Effector memory CD8-positive, alpha-beta T cell (primary cell): ENCODE measurements at regions not wholly inside any gene's neighbourhood (a gene's known extent, or its start where the extent isn't known, plus 50 kb on each side); places are given as distances from the start of the nearest gene placed in this dataset.
"Not testable (repeated sequence)": the region's sequence is repeated elsewhere in the genome, so short reads cannot be mapped to it uniquely, and the experiment has no call there.

Source experiments
- ATAC-seq: fragments of 150-1000 bp; cut with Tn5 transposase; replicated peaks from 2 replicates; pipeline ENCODE4 v1.10.0; 2021; ENCODE audit warnings: mild to moderate bottlenecking, moderate library complexity
- DNase-seq, 3 experiments: peaks; one replicate each; pipeline ENCODE4 v3.0.0; 2021
- H3K27ac Mint-ChIP-seq, 2 donors: one replicate each; pipeline ENCODE4 v1.8.0; 2022; ENCODE audit warnings: mild to moderate bottlenecking in 2 of 2, mixed read lengths in 2 of 2, moderate library complexity in 2 of 2
- H3K27me3 Mint-ChIP-seq, 2 donors: one replicate each; pipeline ENCODE4 v1.8.0; 2022; ENCODE audit warnings: mixed read lengths in 2 of 2
- H3K36me3 Mint-ChIP-seq: one replicate; pipeline ENCODE4 v1.8.0; 2022; ENCODE audit warnings: mild to moderate bottlenecking, moderate library complexity, mixed read lengths; ENCODE audit not compliant: insufficient read depth
- H3K4me1 Mint-ChIP-seq, 2 donors: one replicate each; pipeline ENCODE4 v1.8.0; 2022; ENCODE audit warnings: low read depth in 2 of 2, mixed read lengths in 2 of 2
- H3K4me3 Mint-ChIP-seq, 2 donors: one replicate each; pipeline ENCODE4 v1.8.0; 2022; ENCODE audit warnings: mild to moderate bottlenecking in 2 of 2, mixed read lengths in 2 of 2, moderate library complexity in 2 of 2
- H3K9me3 Mint-ChIP-seq, 2 donors: one replicate each; pipeline ENCODE4 v1.8.0; 2022; ENCODE audit warnings: mixed read lengths in 2 of 2

DNA sequence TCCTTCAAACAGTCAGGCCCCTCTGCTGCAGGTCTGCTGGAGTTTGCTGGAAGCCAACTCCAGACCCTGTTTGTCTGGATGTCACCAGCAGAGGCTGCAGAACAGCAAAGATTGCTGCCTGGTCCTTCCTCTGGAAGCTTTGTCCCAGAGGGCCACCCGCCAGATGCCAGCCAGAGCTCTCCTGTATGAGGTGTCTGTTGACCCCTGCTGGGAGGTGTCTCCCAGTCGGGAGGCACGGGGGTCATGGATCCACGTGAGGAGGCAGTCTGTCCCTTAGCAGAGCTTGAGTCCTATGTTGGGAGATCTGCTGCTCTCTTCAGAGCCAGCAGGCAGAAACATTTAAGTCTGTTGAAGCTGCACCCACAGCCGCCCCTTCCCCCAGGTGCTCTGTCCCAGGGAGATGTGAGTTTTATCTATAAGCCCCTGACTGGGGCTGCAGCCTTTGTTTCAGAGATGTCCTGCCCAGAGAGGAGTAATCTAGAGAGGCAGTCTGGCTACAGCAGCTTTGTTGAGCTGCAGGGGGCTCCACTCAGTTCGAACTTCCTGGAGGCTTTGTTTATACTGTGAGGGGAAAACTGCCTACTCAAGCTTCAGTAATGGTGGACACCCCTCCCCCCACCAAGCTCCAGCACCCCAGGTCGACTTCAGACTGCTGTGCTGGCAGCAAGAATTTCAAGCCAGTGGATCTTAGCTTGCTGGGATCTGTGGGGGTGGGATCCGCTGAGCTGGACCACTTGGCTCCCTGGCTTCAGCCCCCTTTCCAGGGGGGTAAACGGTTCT, 72.1 kb downstream of the OGFRL1 start:
- not testable (repeated sequence) for H3K27ac Mint-ChIP-seq, H3K36me3 Mint-ChIP-seq, H3K9me3 Mint-ChIP-seq, ATAC-seq, DNase-seq, H3K4me1 Mint-ChIP-seq, H3K4me3 Mint-ChIP-seq
- H3K27me3 Mint-ChIP-seq = peaks cover 40 to 49% of the 10 kb centered on the region in 2 donors

GRCh38 chr6:71364889-71365542, 76.4 kb downstream of the OGFRL1 start:
- Mint-ChIP-seq H3K9me3 (no peaks in the 10 kb centered on the region), H3K4me3 (no peak overlapping the region), H3K4me1 (peaks cover 0 to 5% of the 10 kb centered on the region in 2 donors), H3K36me3 (no peaks in the 10 kb centered on the region), H3K27ac (no peak overlapping the region), H3K27me3 (peaks cover 24 to 41% of the 10 kb centered on the region in 2 donors)
- DNase-seq = no peak
- ATAC-seq = no peak

GRCh38 chr6:71367756-71368155, 79.1 kb downstream of the OGFRL1 start:
- DNase-seq (no peak), ATAC-seq (no peak)
- peaks cover 0 to 5% of the 10 kb centered on the region in 2 donors for H3K4me1 Mint-ChIP-seq
- no peak overlapping the region for H3K27ac Mint-ChIP-seq
- no peaks in the 10 kb centered on the region for H3K9me3 Mint-ChIP-seq
- H3K27me3 Mint-ChIP-seq = peaks cover 18 to 26% of the 10 kb centered on the region in 2 donors
- H3K4me3 Mint-ChIP-seq = no peak overlapping the region
- no peaks in the 10 kb centered on the region for H3K36me3 Mint-ChIP-seq

DNA sequence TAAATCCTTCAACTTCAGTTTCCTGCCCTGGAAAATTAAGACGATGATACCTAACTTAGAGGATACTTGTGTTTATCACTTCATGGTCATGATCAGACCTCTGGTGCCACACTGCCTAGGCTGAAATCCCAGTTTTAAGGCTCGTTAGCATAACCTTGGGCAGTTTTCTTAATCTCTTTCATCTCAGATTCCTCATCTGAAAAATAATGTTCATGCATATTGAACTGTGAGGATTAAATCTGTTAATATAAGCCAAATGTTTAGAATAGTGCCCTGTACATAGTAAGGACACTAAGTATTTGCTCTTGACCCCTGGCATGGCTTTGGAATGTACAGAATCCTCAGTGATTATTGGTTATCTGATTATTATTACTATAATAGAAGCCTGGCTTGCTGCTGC, 79.7 kb downstream of the OGFRL1 start:
- H3K27me3 Mint-ChIP-seq = peaks cover 15 to 26% of the 10 kb centered on the region in 2 donors
- no peaks in the 10 kb centered on the region for H3K9me3 Mint-ChIP-seq
- ATAC-seq (no peak), DNase-seq (no peak)
- peaks cover 0 to 5% of the 10 kb centered on the region in 2 donors for H3K4me1 Mint-ChIP-seq
- H3K27ac Mint-ChIP-seq = no peak overlapping the region
- H3K4me3 Mint-ChIP-seq = no peak overlapping the region
- H3K36me3 Mint-ChIP-seq = no peaks in the 10 kb centered on the region

GRCh38 chr6:71371559-71371958, 82.9 kb downstream of the OGFRL1 start:
- Mint-ChIP-seq H3K27ac (no peak overlapping the region), H3K4me1 (peaks cover 0 to 3% of the 10 kb centered on the region in 2 donors)

GRCh38 chr6:71373943-71374342, 85.3 kb downstream of the OGFRL1 start:
- Mint-ChIP-seq H3K4me1 (no peaks in the 10 kb centered on the region), H3K4me3 (no peak overlapping the region), H3K9me3 (no peaks in the 10 kb centered on the region), H3K27ac (no peak overlapping the region), H3K36me3 (no peaks in the 10 kb centered on the region), H3K27me3 (peaks cover 20 to 26% of the 10 kb centered on the region in 2 donors)
- ATAC-seq = no peak
- DNase-seq = no peak

More at GRCh38 chr6:71371559-71371958, 82.9 kb downstream of the OGFRL1 start:
- H3K4me3 Mint-ChIP-seq = no peak overlapping the region
- no peaks in the 10 kb centered on the region for H3K9me3 Mint-ChIP-seq
- no peak for ATAC-seq
- no peaks in the 10 kb centered on the region for H3K36me3 Mint-ChIP-seq
- peaks cover 27 to 35% of the 10 kb centered on the region in 2 donors for H3K27me3 Mint-ChIP-seq
- no peak for DNase-seq

GRCh38 chr6:71375676-71376075, 87.1 kb downstream of the OGFRL1 start:
- no peak for ATAC-seq
- no peak overlapping the region for H3K27ac Mint-ChIP-seq
- H3K4me1 Mint-ChIP-seq = no peaks in the 10 kb centered on the region
- H3K36me3 Mint-ChIP-seq = no peaks in the 10 kb centered on the region
- no peak overlapping the region for H3K4me3 Mint-ChIP-seq
- H3K9me3 Mint-ChIP-seq = no peaks in the 10 kb centered on the region
- H3K27me3 Mint-ChIP-seq = peaks cover 20 to 26% of the 10 kb centered on the region in 2 donors
- DNase-seq = no peak

DNA sequence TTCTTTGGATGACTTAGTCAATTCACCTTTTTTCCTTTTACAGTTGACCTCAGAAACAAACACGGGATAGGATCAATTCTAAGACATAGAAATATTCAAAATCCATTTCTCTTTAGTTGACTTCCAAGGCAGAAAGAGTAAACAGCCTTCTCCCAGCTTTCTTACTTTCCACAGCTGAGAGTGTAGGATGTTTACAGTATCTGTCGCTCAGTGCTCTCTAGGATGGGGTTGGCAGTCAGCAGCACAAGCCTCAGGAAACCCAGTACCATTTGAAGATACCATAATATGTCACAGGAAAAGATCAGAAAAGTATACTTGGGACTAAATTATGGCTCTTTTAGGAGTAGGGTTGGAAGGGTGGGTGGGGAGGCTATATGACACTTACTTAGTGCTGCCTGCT, 88.2 kb downstream of the OGFRL1 start:
- peaks cover 20 to 33% of the 10 kb centered on the region in 2 donors for H3K27me3 Mint-ChIP-seq
- H3K4me3 Mint-ChIP-seq = no peak overlapping the region
- DNase-seq (no peak), ATAC-seq (no peak)
- no peaks in the 10 kb centered on the region for H3K36me3 Mint-ChIP-seq
- H3K9me3 Mint-ChIP-seq = no peaks in the 10 kb centered on the region
- no peak overlapping the region for H3K27ac Mint-ChIP-seq
- no peaks in the 10 kb centered on the region for H3K4me1 Mint-ChIP-seq

DNA sequence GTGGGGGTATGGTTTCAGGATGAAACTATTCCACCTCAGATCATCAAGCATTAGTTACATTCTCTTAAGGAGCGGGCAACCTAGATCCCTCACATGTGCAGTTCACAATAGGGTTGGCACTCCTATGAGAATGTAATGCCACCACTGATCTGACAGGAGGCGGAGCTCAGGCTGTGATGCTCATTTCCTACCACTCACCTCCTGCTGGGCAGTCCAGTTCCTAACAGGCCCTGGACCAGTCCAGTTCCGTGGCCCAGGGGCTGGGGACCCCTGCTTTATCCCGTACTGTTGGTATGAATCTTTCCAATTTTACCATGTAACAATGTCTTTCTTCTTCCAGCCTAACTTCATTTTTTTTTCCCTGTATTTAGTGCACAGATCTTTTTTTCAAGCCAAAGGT, 94.9 kb downstream of the OGFRL1 start:
- no peak overlapping the region for H3K27ac Mint-ChIP-seq
- DNase-seq (no peak), ATAC-seq (no peak)
- H3K36me3 Mint-ChIP-seq = no peaks in the 10 kb centered on the region
- H3K9me3 Mint-ChIP-seq = no peaks in the 10 kb centered on the region
- no peak overlapping the region for H3K4me3 Mint-ChIP-seq
- peaks cover 0 to 14% of the 10 kb centered on the region in 2 donors for H3K27me3 Mint-ChIP-seq
- no peaks in the 10 kb centered on the region for H3K4me1 Mint-ChIP-seq

GRCh38 chr6:71383901-71384489, 95.4 kb downstream of the OGFRL1 start:
- Mint-ChIP-seq H3K4me1 (no peaks in the 10 kb centered on the region), H3K27ac (no peak overlapping the region), H3K9me3 (no peaks in the 10 kb centered on the region), H3K36me3 (no peaks in the 10 kb centered on the region), H3K27me3 (peaks cover 2 to 11% of the 10 kb centered on the region in 2 donors), H3K4me3 (no peak overlapping the region)
- ATAC-seq (no peak), DNase-seq (no peak)

- no peak for ATAC-seq
- H3K27ac Mint-ChIP-seq = no peak overlapping the region
- no peak overlapping the region for H3K4me3 Mint-ChIP-seq
- H3K9me3 Mint-ChIP-seq = no peaks in the 10 kb centered on the region
- no peaks in the 10 kb centered on the region for H3K36me3 Mint-ChIP-seq
- peaks cover 9 to 10% of the 10 kb centered on the region in 2 donors for H3K27me3 Mint-ChIP-seq
- no peaks in the 10 kb centered on the region for H3K4me1 Mint-ChIP-seq
- no peak for DNase-seq
These were observed 96.7 kb downstream of the OGFRL1 start for GRCh38 chr6:71385111-71385822.

- Mint-ChIP-seq H3K27me3 (peaks cover 1 to 10% of the 10 kb centered on the region in 2 donors), H3K27ac (no peak overlapping the region), H3K4me1 (no peaks in the 10 kb centered on the region), H3K9me3 (no peaks in the 10 kb centered on the region), H3K4me3 (no peak overlapping the region), H3K36me3 (no peaks in the 10 kb centered on the region)
- ATAC-seq (no peak), DNase-seq (no peak)
These were observed 97.6 kb downstream of the OGFRL1 start for GRCh38 chr6:71386215-71386614.

DNA sequence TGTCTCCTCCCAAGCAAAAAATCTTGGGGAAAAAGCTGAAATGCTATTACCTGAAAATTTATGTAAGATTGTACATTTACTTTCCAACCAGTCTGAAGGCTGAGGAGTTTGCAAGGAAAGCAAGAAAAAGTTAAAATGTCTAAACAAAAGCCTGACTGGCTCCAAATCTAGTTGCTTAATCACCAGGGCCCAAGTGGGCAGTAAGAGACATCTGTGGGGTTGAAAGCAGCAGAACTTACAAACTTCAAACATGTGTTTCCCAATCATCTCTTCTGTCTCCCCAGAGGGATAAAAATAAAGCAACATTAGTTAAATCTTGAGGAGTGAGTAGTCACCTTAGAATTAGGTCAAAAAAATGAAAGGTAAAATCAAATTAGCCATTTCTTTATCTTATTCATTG, 98.6 kb downstream of the OGFRL1 start:
- Mint-ChIP-seq H3K4me1 (no peaks in the 10 kb centered on the region), H3K27ac (no peak overlapping the region), H3K27me3 (peaks cover 9 to 20% of the 10 kb centered on the region in 2 donors), H3K9me3 (no peaks in the 10 kb centered on the region), H3K36me3 (no peaks in the 10 kb centered on the region), H3K4me3 (no peak overlapping the region)
- no peak for DNase-seq
- no peak for ATAC-seq
